Stomach (tissue), 4 donors: ENCODE measurements at regions not wholly inside any gene's neighbourhood (a gene's known extent, or its start where the extent isn't known, plus 50 kb on each side); places are given as distances from the start of the nearest gene placed in this dataset.

Experiments used
- EP300 ChIP-seq: sonication (generic); formaldehyde crosslinking; IDR thresholded peaks from one replicate; pipeline ENCODE4 v1.6.1; 2017; ENCODE audit warnings: antibody characterized with exemption
- POLR2A ChIP-seq, 4 donors: fragments of 450-650 bp; IDR thresholded peaks; one replicate each; pipeline ENCODE4 v1.6.1; 2016; ENCODE audit warnings: antibody characterized with exemption in 4 of 4, control low read depth in 2 of 4, mild to moderate bottlenecking in 1 of 4, moderate library complexity in 1 of 4
- POLR2AphosphoS5 ChIP-seq, 3 donors: sonication (generic); formaldehyde crosslinking; IDR thresholded peaks; one replicate each; pipeline ENCODE4 v1.6.1; 2016; ENCODE audit warnings: antibody characterized with exemption in 3 of 3
- TF ChIP-seq, protein P1 (sequence below), 7 experiments: fragments of 450-650 bp in 4 of 7; fragments of 200-600 bp in 3 of 7; sonication (generic) in 3 of 7; IDR thresholded peaks; one replicate each; pipeline ENCODE4 v1.5.1; 2016 to 2019; ENCODE audit warnings: antibody characterized with exemption in 7 of 7, control low read depth in 2 of 7, mild to moderate bottlenecking in 1 of 7

DNA sequence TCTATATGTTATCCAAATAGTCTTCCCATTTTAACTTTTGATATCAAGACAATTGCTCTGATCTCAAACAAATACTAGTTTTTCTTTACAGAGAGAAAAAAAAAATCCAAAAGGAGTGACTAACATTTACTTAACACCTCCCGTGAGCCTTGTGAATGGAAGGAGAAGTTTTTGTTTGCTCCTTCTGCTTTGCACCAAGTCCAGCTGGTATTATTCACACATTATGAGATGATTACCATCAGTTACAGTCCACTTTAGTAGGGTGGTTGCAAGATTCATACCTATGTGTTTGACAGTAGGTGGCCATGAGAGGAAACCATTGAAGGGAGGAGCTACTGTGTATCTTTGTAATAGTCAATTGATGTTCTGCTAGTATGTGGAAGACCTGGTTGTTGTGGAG is 443.4 kb upstream of the ZP4 start:
- TF ChIP-seq, protein P1, sequence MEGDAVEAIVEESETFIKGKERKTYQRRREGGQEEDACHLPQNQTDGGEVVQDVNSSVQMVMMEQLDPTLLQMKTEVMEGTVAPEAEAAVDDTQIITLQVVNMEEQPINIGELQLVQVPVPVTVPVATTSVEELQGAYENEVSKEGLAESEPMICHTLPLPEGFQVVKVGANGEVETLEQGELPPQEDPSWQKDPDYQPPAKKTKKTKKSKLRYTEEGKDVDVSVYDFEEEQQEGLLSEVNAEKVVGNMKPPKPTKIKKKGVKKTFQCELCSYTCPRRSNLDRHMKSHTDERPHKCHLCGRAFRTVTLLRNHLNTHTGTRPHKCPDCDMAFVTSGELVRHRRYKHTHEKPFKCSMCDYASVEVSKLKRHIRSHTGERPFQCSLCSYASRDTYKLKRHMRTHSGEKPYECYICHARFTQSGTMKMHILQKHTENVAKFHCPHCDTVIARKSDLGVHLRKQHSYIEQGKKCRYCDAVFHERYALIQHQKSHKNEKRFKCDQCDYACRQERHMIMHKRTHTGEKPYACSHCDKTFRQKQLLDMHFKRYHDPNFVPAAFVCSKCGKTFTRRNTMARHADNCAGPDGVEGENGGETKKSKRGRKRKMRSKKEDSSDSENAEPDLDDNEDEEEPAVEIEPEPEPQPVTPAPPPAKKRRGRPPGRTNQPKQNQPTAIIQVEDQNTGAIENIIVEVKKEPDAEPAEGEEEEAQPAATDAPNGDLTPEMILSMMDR (IDR thresholded peaks at IDR 0.05) = no peak
- no peak for TF ChIP-seq EP300
- TF ChIP-seq POLR2A (IDR thresholded peaks at IDR 0.05) = no peak
- no peak for TF ChIP-seq POLR2AphosphoS5 (IDR thresholded peaks at IDR 0.05)
